NCI-H1417 (cell line): ENCODE measurements at regions not wholly inside any gene's neighbourhood (a gene's known extent, or its start where the extent isn't known, plus 50 kb on each side); places are given as distances from the start of the nearest gene placed in this dataset.

Experiments
- DNase-seq, 3 experiments: peaks; one replicate each; lab custom pipeline; 2025; lab: John Stamatoyannopoulos, UW

- DNase-seq = no peak
Observed at GRCh38 chr6:43950051-43950605, 177.1 kb downstream of the MRPL14 start.

GRCh38 chr6:43949551-43949991 lies 177.7 kb downstream of the MRPL14 start:
- DNase-seq = no peak

- DNase-seq = peak in 1 of 3 experiments; percentile 25
Observed at GRCh38 chr6:43948527-43949485, 178.4 kb downstream of the MRPL14 start.

GRCh38 chr6:43947860-43948259 lies 177.8 kb downstream of the VEGFA start:
- DNase-seq = no peak

GRCh38 chr6:43946641-43947363 lies 176.8 kb downstream of the VEGFA start:
- DNase-seq = no peak

GRCh38 chr6:43945768-43946080 lies 175.7 kb downstream of the VEGFA start:
- no peak for DNase-seq

GRCh38 chr6:43944908-43945767 lies 175.1 kb downstream of the VEGFA start:
- no peak for DNase-seq

- DNase-seq = no peak
Observed at GRCh38 chr6:43943781-43944250, 173.8 kb downstream of the VEGFA start.

- DNase-seq = no peak
Observed at GRCh38 chr6:43943099-43943766, 173.2 kb downstream of the VEGFA start.

- no peak for DNase-seq
Observed at GRCh38 chr6:43942616-43943015, 172.6 kb downstream of the VEGFA start.

GRCh38 chr6:43942011-43942442 lies 172.0 kb downstream of the VEGFA start:
- DNase-seq = peak in 1 of 3 experiments; percentile 8

GRCh38 chr6:43941174-43941573 lies 171.2 kb downstream of the VEGFA start:
- no peak for DNase-seq

- no peak for DNase-seq
Observed at GRCh38 chr6:43940393-43941087, 170.5 kb downstream of the VEGFA start.

- no peak for DNase-seq
Observed at GRCh38 chr6:43940071-43940392, 170.0 kb downstream of the VEGFA start.

- DNase-seq = no peak
Observed at GRCh38 chr6:43939281-43940070, 169.5 kb downstream of the VEGFA start.

- no peak for DNase-seq
Observed at GRCh38 chr6:43938178-43939105, 168.4 kb downstream of the VEGFA start.

GRCh38 chr6:43937236-43938177 lies 167.5 kb downstream of the VEGFA start:
- no peak for DNase-seq

- DNase-seq = no peak
Observed at GRCh38 chr6:43936476-43936875, 166.5 kb downstream of the VEGFA start.
